HG03575 (cell line): ENCODE measurements at regions not wholly inside any gene's neighbourhood (a gene's known extent, or its start where the extent isn't known, plus 50 kb on each side); places are given as distances from the start of the nearest gene placed in this dataset.
"Not testable (repeated sequence)": the region's sequence is repeated elsewhere in the genome, so short reads cannot be mapped to it uniquely, and the experiment has no call there.

ENCODE experiments used
- ATAC-seq: cut with Tn5 transposase; IDR thresholded peaks from one replicate; pipeline ENCODE4 v1.9.1; 2021; ENCODE audit not compliant: unreplicated experiment, insufficient number of reproducible peaks, low FRiP score; ENCODE audit errors: extremely low read depth

GRCh38 chr10:32146166-32146565, 89.9 kb upstream of the KIF5B start:
- ATAC-seq = no peak

GRCh38 chr10:32144817-32145688, 88.8 kb upstream of the KIF5B start:
- ATAC-seq = no peak

- no peak for ATAC-seq
These were observed 87.2 kb upstream of the KIF5B start for GRCh38 chr10:32143302-32143847.

- ATAC-seq = no peak
These were observed 86.4 kb upstream of the KIF5B start for GRCh38 chr10:32142646-32143045.

- ATAC-seq = no peak
These were observed 85.0 kb upstream of the KIF5B start for GRCh38 chr10:32141018-32141807.

- no peak for ATAC-seq
These were observed 84.2 kb upstream of the KIF5B start for GRCh38 chr10:32140403-32140802.

DNA sequence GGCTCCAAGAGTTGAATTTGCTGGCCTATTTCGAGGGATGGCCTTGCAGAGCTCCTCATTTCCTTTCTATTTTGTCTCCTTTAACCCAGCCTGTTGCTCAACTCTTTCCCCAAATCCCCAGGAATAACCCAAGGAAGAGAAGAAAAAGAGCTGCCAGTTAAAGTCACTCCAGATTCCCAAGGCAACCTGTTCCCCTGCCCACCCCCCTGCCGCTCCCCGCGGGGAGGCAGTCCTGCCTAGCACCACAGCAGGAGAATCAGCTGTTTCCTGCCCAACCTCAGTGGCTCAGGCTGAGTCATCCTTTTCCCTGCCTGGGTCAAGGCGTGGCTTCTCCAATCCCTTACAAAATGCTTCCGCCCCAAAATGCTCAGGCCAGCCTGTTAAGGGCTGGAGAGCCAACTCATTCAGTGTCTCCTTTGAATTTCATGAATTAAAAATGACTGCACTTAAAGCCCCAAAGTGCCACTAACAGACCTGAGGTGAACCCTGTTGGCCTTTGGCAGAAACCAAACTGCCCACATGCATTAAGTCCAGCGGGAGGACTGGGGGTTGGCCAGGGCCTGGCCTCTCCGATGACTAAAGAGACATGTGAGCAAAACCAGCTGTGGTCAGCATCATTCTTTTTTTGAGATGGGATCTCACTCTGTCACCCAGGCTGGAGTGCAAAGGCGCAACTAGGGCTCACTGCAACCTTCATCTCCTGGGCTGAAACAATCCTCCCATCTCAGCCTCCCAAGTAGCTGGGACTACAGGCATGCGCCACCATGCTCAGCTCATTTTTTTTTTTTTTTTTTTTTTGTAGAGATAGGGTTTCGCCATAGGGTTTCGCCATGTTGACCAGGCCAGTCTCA, 83.2 kb upstream of the KIF5B start:
- no peak for ATAC-seq

DNA sequence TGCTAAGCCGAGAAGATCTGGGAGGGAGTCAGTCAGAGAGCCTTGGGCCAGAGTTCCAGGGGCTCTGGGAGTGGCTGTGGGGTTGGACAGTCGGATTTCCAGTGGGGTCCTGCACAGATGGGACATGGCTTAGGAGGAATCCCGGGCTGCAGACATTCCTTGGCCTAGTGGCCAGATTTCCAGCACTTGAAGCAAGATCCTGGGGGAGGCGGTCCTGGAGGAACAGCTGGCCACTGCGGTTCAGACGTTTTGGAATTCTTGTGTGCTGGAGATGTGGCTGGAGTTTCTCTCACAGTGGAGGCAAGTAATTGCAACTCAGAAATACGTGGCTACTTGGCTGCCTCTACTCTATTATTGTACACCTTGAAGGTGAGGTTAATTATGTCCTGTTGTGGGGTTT, 80.7 kb upstream of the KIF5B start:
- not testable (repeated sequence) for ATAC-seq

DNA sequence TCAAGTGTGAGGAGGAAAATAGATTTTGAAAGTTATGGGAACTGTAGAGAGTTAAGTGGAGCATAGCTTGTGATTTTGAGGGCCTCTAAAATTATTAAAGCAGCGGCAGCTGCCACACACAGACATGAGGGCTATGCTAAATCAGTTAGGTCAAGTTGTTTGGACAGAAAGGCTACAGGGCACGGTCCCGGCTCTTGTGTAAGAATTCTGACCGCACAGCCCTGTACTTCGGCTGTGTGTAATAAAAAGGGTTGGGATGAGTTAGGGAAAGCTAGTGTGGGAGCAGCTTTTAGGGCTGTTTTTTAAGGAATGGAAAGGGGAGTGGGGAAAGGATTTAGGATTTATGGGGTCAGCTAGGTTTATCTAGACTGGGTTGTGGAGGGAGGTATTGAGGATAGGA, 79.6 kb upstream of the KIF5B start:
- ATAC-seq = not testable (repeated sequence)

- ATAC-seq = no peak
These were observed 76.2 kb upstream of the KIF5B start for GRCh38 chr10:32132357-32132946.

- no peak for ATAC-seq
These were observed 75.2 kb upstream of the KIF5B start for GRCh38 chr10:32131388-32131787.

- ATAC-seq = no peak
These were observed 74.6 kb upstream of the KIF5B start for GRCh38 chr10:32130788-32131187.

DNA sequence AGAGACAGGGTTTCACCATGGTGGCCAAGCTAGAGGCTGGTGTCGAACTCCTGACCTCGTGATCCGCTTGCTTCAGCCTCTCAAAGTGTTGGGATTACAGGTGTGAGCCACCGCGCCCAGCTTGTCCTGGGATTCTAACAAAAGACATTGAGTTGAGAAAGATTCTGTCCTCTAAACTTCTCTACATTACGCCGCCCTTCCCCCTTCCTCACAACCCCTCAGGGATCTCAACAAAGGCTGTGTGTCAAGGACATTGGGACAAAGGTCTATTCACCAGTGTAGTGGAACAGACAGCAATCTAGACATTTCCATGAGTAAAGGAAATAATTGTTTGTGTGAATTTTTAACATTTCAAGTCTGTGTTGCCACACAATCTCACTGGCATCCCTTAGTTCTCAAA, 68.8 kb upstream of the KIF5B start:
- ATAC-seq = no peak

DNA sequence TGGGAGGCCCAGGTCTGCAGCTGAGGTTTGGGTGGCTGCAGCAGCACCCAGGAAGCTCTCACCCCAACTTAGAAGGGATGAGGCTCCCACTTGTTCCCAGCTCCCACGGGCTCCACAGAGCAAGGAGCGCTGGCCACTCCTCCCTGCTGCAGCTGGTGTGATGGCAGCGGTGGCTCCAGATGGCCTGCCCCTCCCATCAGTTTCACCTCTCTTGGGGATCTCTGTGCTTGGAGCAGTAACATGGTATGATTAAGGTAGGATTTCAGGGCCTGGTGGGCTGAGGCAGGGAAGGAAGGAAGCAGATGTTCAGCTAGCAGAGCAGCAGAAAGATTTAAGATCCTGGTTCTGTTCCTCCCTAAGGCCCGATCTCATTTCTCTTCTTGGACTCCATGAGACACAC, 66.8 kb upstream of the KIF5B start:
- no peak for ATAC-seq

DNA sequence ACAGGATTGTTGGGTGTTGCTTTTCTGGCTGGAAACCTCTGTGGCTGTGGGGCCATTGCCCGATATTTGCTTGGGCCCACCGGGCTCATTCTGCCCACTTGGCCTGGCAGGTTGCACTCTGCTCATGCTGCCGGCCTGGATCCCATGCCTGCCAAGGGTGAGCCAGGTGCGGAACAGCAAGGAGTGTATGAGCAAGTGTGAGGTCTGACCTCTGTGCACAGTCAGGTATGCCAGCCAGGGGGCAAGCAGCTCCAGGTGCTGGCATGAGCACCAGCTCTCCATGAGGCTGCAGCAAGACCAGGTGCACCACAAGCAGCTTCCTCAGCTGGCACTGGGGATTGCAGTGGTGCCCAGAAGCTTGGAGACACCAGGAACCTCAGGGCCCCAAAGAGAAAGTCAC, 65.4 kb upstream of the KIF5B start:
- no peak for ATAC-seq

DNA sequence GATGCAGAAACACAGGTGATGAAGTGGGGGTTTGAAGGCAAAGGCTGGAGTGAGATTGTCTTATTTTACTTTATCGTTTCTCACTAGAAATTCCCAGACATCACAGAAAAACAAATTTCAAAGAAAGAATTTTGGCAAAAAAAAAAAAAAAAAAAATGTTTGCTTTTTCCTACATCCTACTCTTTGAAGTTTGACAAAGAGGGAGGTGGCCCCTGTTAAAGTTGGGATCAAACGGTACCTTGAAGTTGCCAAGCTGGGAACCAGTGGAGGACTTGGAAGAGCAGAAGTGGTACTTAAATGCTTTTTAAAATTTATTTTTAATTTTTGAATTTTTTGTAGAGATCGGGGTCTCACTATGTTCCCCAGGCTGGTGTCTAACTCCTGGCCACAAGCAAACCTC, 63.9 kb upstream of the KIF5B start:
- ATAC-seq = no peak

- no peak for ATAC-seq
These were observed 58.3 kb upstream of the KIF5B start for GRCh38 chr10:32114508-32114907.

- no peak for ATAC-seq
These were observed 55.8 kb upstream of the KIF5B start for GRCh38 chr10:32112055-32112454.

DNA sequence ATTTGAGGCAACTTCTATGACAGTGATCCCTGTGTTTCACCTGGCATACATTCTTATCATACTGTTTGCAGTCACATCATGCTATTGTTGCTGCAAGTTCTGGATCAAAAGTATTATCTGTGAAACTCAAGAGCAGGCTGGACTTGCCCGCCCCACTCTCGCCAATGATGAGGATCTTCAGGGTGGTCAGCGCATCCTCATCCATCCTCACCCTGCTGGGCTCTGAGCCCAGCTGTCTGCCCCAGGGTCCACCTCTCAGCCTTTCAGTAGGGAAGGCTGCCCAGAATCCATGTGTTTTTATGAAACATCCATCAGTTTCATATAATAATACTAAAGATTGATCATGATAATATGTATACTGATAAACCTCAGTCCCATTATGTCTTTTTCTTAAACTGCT, 55.4 kb upstream of the KIF5B start:
- no peak for ATAC-seq
